Amniotic epithelial cell (primary cell): ENCODE measurements at regions not wholly inside any gene's neighbourhood (a gene's known extent, or its start where the extent isn't known, plus 50 kb on each side); places are given as distances from the start of the nearest gene placed in this dataset.

Source experiments
- DNase-seq: peaks from one replicate; pipeline ENCODE4 v3.0.0-alpha.2; 2010; ENCODE audit warnings: low read depth

GRCh38 chr9:115209601-115210306, 91.8 kb upstream of the TNC start:
- DNase-seq = peak; percentile 78

GRCh38 chr9:115210699-115211098, 92.7 kb upstream of the TNC start:
- peak; percentile 87 for DNase-seq

GRCh38 chr9:115211413-115212124, 93.6 kb upstream of the TNC start:
- DNase-seq = peak; percentile 86

GRCh38 chr9:115212125-115212605, 94.2 kb upstream of the TNC start:
- DNase-seq = no peak

GRCh38 chr9:115212832-115213231, 94.9 kb upstream of the TNC start:
- DNase-seq = no peak

GRCh38 chr9:115213818-115214334, 95.9 kb upstream of the TNC start:
- DNase-seq = peak; percentile 96

GRCh38 chr9:115216873-115217272, 98.9 kb upstream of the TNC start:
- no peak for DNase-seq

GRCh38 chr9:115220319-115221005, 102.5 kb upstream of the TNC start:
- no peak for DNase-seq

GRCh38 chr9:115223471-115223870, 105.5 kb upstream of the TNC start:
- DNase-seq = no peak

GRCh38 chr9:115225459-115226116, 107.6 kb upstream of the TNC start:
- DNase-seq = no peak

GRCh38 chr9:115226152-115226551, 108.2 kb upstream of the TNC start:
- no peak for DNase-seq

GRCh38 chr9:115229496-115229895, 111.5 kb upstream of the TNC start:
- DNase-seq = no peak

GRCh38 chr9:115230924-115231515, 113.1 kb upstream of the TNC start:
- DNase-seq = no peak

- DNase-seq = no peak
Observed at GRCh38 chr9:115232181-115232774, 114.3 kb upstream of the TNC start.

- peak; percentile 94 for DNase-seq
Observed at GRCh38 chr9:115234094-115234493, 116.1 kb upstream of the TNC start.

- DNase-seq = no peak
Observed at GRCh38 chr9:115235221-115235620, 117.3 kb upstream of the TNC start.

- DNase-seq = peak; percentile 74
Observed at GRCh38 chr9:115237385-115237998, 119.5 kb upstream of the TNC start.

GRCh38 chr9:115240676-115241075, 122.7 kb upstream of the TNC start:
- DNase-seq = no peak

- no peak for DNase-seq
Observed at GRCh38 chr9:115241641-115242040, 123.7 kb upstream of the TNC start.

- no peak for DNase-seq
Observed at GRCh38 chr9:115249488-115249887, 131.5 kb upstream of the TNC start.

- peak; percentile 86 for DNase-seq
Observed at GRCh38 chr9:115250621-115251032, 132.7 kb upstream of the TNC start.
